ENCODE measurements at regions not wholly inside any gene's neighbourhood (a gene's known extent, or its start where the extent isn't known, plus 50 kb on each side); places are given as distances from the start of the nearest gene placed in this dataset.

GRCh38 chr11:27254744-27255446 is 108.1 kb downstream of the CCDC34 start:
- Mint-ChIP-seq H3K27me3 (peaks cover 0 to 55% (median 33%) of the 10 kb centered on the region in 5 donors), H3K9me3 (peaks cover 0 to 8% (median 0%) of the 10 kb centered on the region in 11 donors), H3K4me3 (no peak overlapping the region), H3K36me3 (no peaks in the 10 kb centered on the region), H3K27ac (no peak overlapping the region), H3K4me1 (no peaks in the 10 kb centered on the region)
- Histone ChIP-seq H3K27me3 (ENCODE audit: control insufficient read depth in 2 of 2, insufficient read depth in 2 of 2, low read length in 2 of 2) (peaks cover 0 to 3% of the 10 kb centered on the region in 2 donors), H3K36me3 (ENCODE audit: control insufficient read depth in 2 of 3, insufficient read depth in 3 of 3, low read length in 3 of 3) (no peaks in the 10 kb centered on the region), H3K4me1 (ENCODE audit: control insufficient read depth in 2 of 2, insufficient read depth in 2 of 2, low read length in 2 of 2) (no peaks in the 10 kb centered on the region), H3K4me3 (ENCODE audit: low read length) (no peak overlapping the region), H3K27ac (ENCODE audit: low read depth, low read length) (no peak overlapping the region), H3K9me3 (ENCODE audit: control insufficient read depth in 2 of 3, low read length in 3 of 3) (no peaks in the 10 kb centered on the region)
- no peak for ATAC-seq
- CTCF ChIA-PET = no interaction called here
- intact Hi-C loops (cut with micrococcal nuclease) = no loop called here
- POLR2A ChIA-PET = no interaction called here
- no peak for DNase-seq

GRCh38 chr11:27253224-27253623 is 109.8 kb downstream of the CCDC34 start:
- H3K4me1 Mint-ChIP-seq = no peaks in the 10 kb centered on the region

GRCh38 chr11:27250867-27251665 is 111.9 kb downstream of the CCDC34 start:
- Histone ChIP-seq H3K4me1 (ENCODE audit: control insufficient read depth in 2 of 2, insufficient read depth in 2 of 2, low read length in 2 of 2) (no peaks in the 10 kb centered on the region), H3K27ac (ENCODE audit: low read depth, low read length) (no peak overlapping the region), H3K36me3 (ENCODE audit: control insufficient read depth in 2 of 3, insufficient read depth in 3 of 3, low read length in 3 of 3) (no peaks in the 10 kb centered on the region), H3K9me3 (ENCODE audit: control insufficient read depth in 2 of 3, low read length in 3 of 3) (no peaks in the 10 kb centered on the region), H3K4me3 (ENCODE audit: low read length) (no peak overlapping the region), H3K27me3 (ENCODE audit: control insufficient read depth in 2 of 2, insufficient read depth in 2 of 2, low read length in 2 of 2) (peaks cover 0 to 1% of the 10 kb centered on the region in 2 donors)
- H3K27ac Mint-ChIP-seq = no peak overlapping the region
- H3K36me3 Mint-ChIP-seq = no peaks in the 10 kb centered on the region
- intact Hi-C loops (cut with micrococcal nuclease) = no loop called here
- peaks cover 0 to 41% (median 11%) of the 10 kb centered on the region in 5 donors for H3K27me3 Mint-ChIP-seq
- no peaks in the 10 kb centered on the region for H3K4me1 Mint-ChIP-seq
- DNase-seq = no peak
- peaks cover 0 to 8% (median 0%) of the 10 kb centered on the region in 11 donors for H3K9me3 Mint-ChIP-seq
- CTCF ChIA-PET = no interaction called here
- ATAC-seq = no peak
- no peak overlapping the region for H3K4me3 Mint-ChIP-seq
- POLR2A ChIA-PET = no interaction called here

More at GRCh38 chr11:27253224-27253623, 109.8 kb downstream of the CCDC34 start:
- H3K4me3 ChIP-seq (ENCODE audit: low read length) = no peak overlapping the region
- peaks cover 0 to 3% of the 10 kb centered on the region in 2 donors for H3K27me3 ChIP-seq (ENCODE audit: control insufficient read depth in 2 of 2, insufficient read depth in 2 of 2, low read length in 2 of 2)
- no peaks in the 10 kb centered on the region for H3K36me3 ChIP-seq (ENCODE audit: control insufficient read depth in 2 of 3, insufficient read depth in 3 of 3, low read length in 3 of 3)
- ChIA-PET CTCF (no interaction called here), POLR2A (no interaction called here)
- Mint-ChIP-seq H3K4me3 (no peak overlapping the region), H3K27ac (no peak overlapping the region), H3K36me3 (no peaks in the 10 kb centered on the region), H3K27me3 (peaks cover 0 to 45% (median 23%) of the 10 kb centered on the region in 5 donors), H3K9me3 (peaks cover 0 to 8% (median 0%) of the 10 kb centered on the region in 11 donors)
- H3K27ac ChIP-seq (ENCODE audit: low read depth, low read length) = no peak overlapping the region
- H3K9me3 ChIP-seq (ENCODE audit: control insufficient read depth in 2 of 3, low read length in 3 of 3) = no peaks in the 10 kb centered on the region
- DNase-seq (no peak), ATAC-seq (no peak)
- intact Hi-C loops (cut with micrococcal nuclease) = no loop called here
- no peaks in the 10 kb centered on the region for H3K4me1 ChIP-seq (ENCODE audit: control insufficient read depth in 2 of 2, insufficient read depth in 2 of 2, low read length in 2 of 2)

- no peaks in the 10 kb centered on the region for H3K36me3 Mint-ChIP-seq
- peaks cover 0 to 43% (median 11%) of the 10 kb centered on the region in 5 donors for H3K27me3 Mint-ChIP-seq
- DNase-seq (no peak), ATAC-seq (no peak)
- POLR2A ChIA-PET = no interaction called here
- H3K9me3 ChIP-seq (ENCODE audit: control insufficient read depth in 2 of 3, low read length in 3 of 3) = no peaks in the 10 kb centered on the region
- no peaks in the 10 kb centered on the region for H3K9me3 Mint-ChIP-seq
- intact Hi-C loops (cut with micrococcal nuclease) = no loop called here
- no peak overlapping the region for H3K27ac ChIP-seq (ENCODE audit: low read depth, low read length)
- no peak overlapping the region for H3K27ac Mint-ChIP-seq
- CTCF ChIA-PET = interaction anchor here (0.5 kb wide), 1 partner anchor 190 kb away, joined by 3 read pairs; no protein-coding TSS in a partner anchor
- H3K4me1 Mint-ChIP-seq = no peaks in the 10 kb centered on the region
- no peaks in the 10 kb centered on the region for H3K27me3 ChIP-seq (ENCODE audit: control insufficient read depth in 2 of 2, insufficient read depth in 2 of 2, low read length in 2 of 2)
- H3K4me3 Mint-ChIP-seq = no peak overlapping the region
- no peak overlapping the region for H3K4me3 ChIP-seq (ENCODE audit: low read length)
- H3K4me1 ChIP-seq (ENCODE audit: control insufficient read depth in 2 of 2, insufficient read depth in 2 of 2, low read length in 2 of 2) = no peaks in the 10 kb centered on the region
- no peaks in the 10 kb centered on the region for H3K36me3 ChIP-seq (ENCODE audit: control insufficient read depth in 2 of 3, insufficient read depth in 3 of 3, low read length in 3 of 3)
Observed at GRCh38 chr11:27248576-27249509, 114.2 kb downstream of the CCDC34 start.

- ChIA-PET CTCF (no interaction called here), POLR2A (no interaction called here)
- Mint-ChIP-seq H3K4me3 (no peak overlapping the region), H3K9me3 (no peaks in the 10 kb centered on the region), H3K36me3 (no peaks in the 10 kb centered on the region), H3K27me3 (peaks cover 0 to 45% (median 13%) of the 10 kb centered on the region in 5 donors), H3K27ac (no peak overlapping the region), H3K4me1 (no peaks in the 10 kb centered on the region)
- no peaks in the 10 kb centered on the region for H3K4me1 ChIP-seq (ENCODE audit: control insufficient read depth in 2 of 2, insufficient read depth in 2 of 2, low read length in 2 of 2)
- DNase-seq (no peak), ATAC-seq (no peak)
- H3K27ac ChIP-seq (ENCODE audit: low read depth, low read length) = no peak overlapping the region
- H3K4me3 ChIP-seq (ENCODE audit: low read length) = no peak overlapping the region
- H3K27me3 ChIP-seq (ENCODE audit: control insufficient read depth in 2 of 2, insufficient read depth in 2 of 2, low read length in 2 of 2) = no peaks in the 10 kb centered on the region
- no peaks in the 10 kb centered on the region for H3K36me3 ChIP-seq (ENCODE audit: control insufficient read depth in 2 of 3, insufficient read depth in 3 of 3, low read length in 3 of 3)
- H3K9me3 ChIP-seq (ENCODE audit: control insufficient read depth in 2 of 3, low read length in 3 of 3) = no peaks in the 10 kb centered on the region
- intact Hi-C loops (cut with micrococcal nuclease) = no loop called here
Observed at GRCh38 chr11:27247660-27248059, 115.4 kb downstream of the CCDC34 start.

- ATAC-seq (no peak), DNase-seq (no peak)
- intact Hi-C loops (cut with micrococcal nuclease) = no loop called here
- Mint-ChIP-seq H3K4me3 (no peak overlapping the region), H3K27ac (no peak overlapping the region), H3K36me3 (no peaks in the 10 kb centered on the region), H3K9me3 (no peaks in the 10 kb centered on the region), H3K4me1 (no peaks in the 10 kb centered on the region), H3K27me3 (peaks cover 0 to 45% (median 13%) of the 10 kb centered on the region in 5 donors)
- no peaks in the 10 kb centered on the region for H3K9me3 ChIP-seq (ENCODE audit: control insufficient read depth in 2 of 3, low read length in 3 of 3)
- H3K27me3 ChIP-seq (ENCODE audit: control insufficient read depth in 2 of 2, insufficient read depth in 2 of 2, low read length in 2 of 2) = no peaks in the 10 kb centered on the region
- H3K27ac ChIP-seq (ENCODE audit: low read depth, low read length) = no peak overlapping the region
- H3K36me3 ChIP-seq (ENCODE audit: control insufficient read depth in 2 of 3, insufficient read depth in 3 of 3, low read length in 3 of 3) = no peaks in the 10 kb centered on the region
- ChIA-PET CTCF (interaction anchor here (0.6 kb wide), 1 partner anchor 86 kb away, joined by 5 read pairs; no protein-coding TSS in a partner anchor), POLR2A (no interaction called here)
- no peak overlapping the region for H3K4me3 ChIP-seq (ENCODE audit: low read length)
- H3K4me1 ChIP-seq (ENCODE audit: control insufficient read depth in 2 of 2, insufficient read depth in 2 of 2, low read length in 2 of 2) = no peaks in the 10 kb centered on the region
Observed at GRCh38 chr11:27246925-27247324, 116.1 kb downstream of the CCDC34 start.
